ENCODE measurements at regions not wholly inside any gene's neighbourhood (a gene's known extent, or its start where the extent isn't known, plus 50 kb on each side); places are given as distances from the start of the nearest gene placed in this dataset.

- DNase-seq (no peak), ATAC-seq (no peak)
- Mint-ChIP-seq H3K27ac (no peak overlapping the region), H3K9me3 (peaks cover 0 to 3% of the 10 kb centered on the region in 2 donors), H3K27me3 (ENCODE audit: low read depth in 2 of 2) (peaks cover 0 to 2% of the 10 kb centered on the region in 2 donors), H3K4me1 (peaks cover 0 to 5% of the 10 kb centered on the region in 2 donors), H3K36me3 (no peaks in the 10 kb centered on the region), H3K4me3 (no peak overlapping the region)
- H3K4me1 ChIP-seq (ENCODE audit: control insufficient read depth, insufficient read depth, low read length), result no peaks in the 10 kb centered on the region
- no peaks in the 10 kb centered on the region for H3K27me3 ChIP-seq (ENCODE audit: control insufficient read depth, insufficient read depth, low read length)
- intact Hi-C loops (cut with micrococcal nuclease), result no loop called here
- no peak for TF ChIP-seq CTCF (IDR thresholded peaks at IDR 0.05)
- H3K36me3 ChIP-seq (ENCODE audit: control insufficient read depth, insufficient read depth, low read length), result no peaks in the 10 kb centered on the region
- no peak overlapping the region for H3K4me3 ChIP-seq (ENCODE audit: low read length)
- H3K9me3 ChIP-seq (ENCODE audit: control insufficient read depth, insufficient read depth, low read length), result no peaks in the 10 kb centered on the region
- 56% methylated on average over 2 of the region's 2 CpGs for WGBS (ENCODE audit: insufficient coverage)
- no peak overlapping the region for H3K27ac ChIP-seq (ENCODE audit: low read length)
Measured at GRCh38 chr5:109936996-109937395, 247.3 kb downstream of the MAN2A1 start.

GRCh38 chr5:109937951-109938350, 248.2 kb downstream of the MAN2A1 start:
- H3K4me1 Mint-ChIP-seq, result peaks cover 0 to 5% of the 10 kb centered on the region in 2 donors
- intact Hi-C loops (cut with micrococcal nuclease), result no loop called here
- no peaks in the 10 kb centered on the region for H3K27me3 ChIP-seq (ENCODE audit: control insufficient read depth, insufficient read depth, low read length)
- ATAC-seq (no peak), DNase-seq (no peak)
- H3K27me3 Mint-ChIP-seq (ENCODE audit: low read depth in 2 of 2), result peaks cover 0 to 2% of the 10 kb centered on the region in 2 donors
- no peaks in the 10 kb centered on the region for H3K9me3 ChIP-seq (ENCODE audit: control insufficient read depth, insufficient read depth, low read length)
- no peak overlapping the region for H3K4me3 ChIP-seq (ENCODE audit: low read length)
- no peaks in the 10 kb centered on the region for H3K36me3 ChIP-seq (ENCODE audit: control insufficient read depth, insufficient read depth, low read length)
- TF ChIP-seq CTCF (IDR thresholded peaks at IDR 0.05), result no peak
- 97% methylated on average over 4 of the region's 4 CpGs for WGBS (ENCODE audit: insufficient coverage)
- H3K27ac Mint-ChIP-seq, result no peak overlapping the region
- no peaks in the 10 kb centered on the region for H3K36me3 Mint-ChIP-seq
- H3K4me1 ChIP-seq (ENCODE audit: control insufficient read depth, insufficient read depth, low read length), result no peaks in the 10 kb centered on the region
- H3K4me3 Mint-ChIP-seq, result no peak overlapping the region
- H3K9me3 Mint-ChIP-seq, result peaks cover 0 to 3% of the 10 kb centered on the region in 2 donors
- H3K27ac ChIP-seq (ENCODE audit: low read length), result no peak overlapping the region

GRCh38 chr5:109938453-109938852, 248.7 kb downstream of the MAN2A1 start:
- H3K4me1 ChIP-seq (ENCODE audit: control insufficient read depth, insufficient read depth, low read length), result no peaks in the 10 kb centered on the region
- H3K4me3 Mint-ChIP-seq, result no peak overlapping the region
- peaks cover 0 to 5% of the 10 kb centered on the region in 2 donors for H3K4me1 Mint-ChIP-seq
- no peaks in the 10 kb centered on the region for H3K27me3 ChIP-seq (ENCODE audit: control insufficient read depth, insufficient read depth, low read length)
- H3K36me3 ChIP-seq (ENCODE audit: control insufficient read depth, insufficient read depth, low read length), result no peaks in the 10 kb centered on the region
- peaks cover 0 to 3% of the 10 kb centered on the region in 2 donors for H3K9me3 Mint-ChIP-seq
- H3K27me3 Mint-ChIP-seq (ENCODE audit: low read depth in 2 of 2), result peaks cover 0 to under 1% of the 10 kb centered on the region in 2 donors
- H3K4me3 ChIP-seq (ENCODE audit: low read length), result no peak overlapping the region
- DNase-seq, result no peak
- no peak for ATAC-seq
- no peak overlapping the region for H3K27ac ChIP-seq (ENCODE audit: low read length)
- H3K9me3 ChIP-seq (ENCODE audit: control insufficient read depth, insufficient read depth, low read length), result no peaks in the 10 kb centered on the region
- H3K36me3 Mint-ChIP-seq, result no peaks in the 10 kb centered on the region
- no peak for TF ChIP-seq CTCF (IDR thresholded peaks at IDR 0.05)
- 83% methylated on average over 2 of the region's 2 CpGs for WGBS (ENCODE audit: insufficient coverage)
- intact Hi-C loops (cut with micrococcal nuclease), result no loop called here
- no peak overlapping the region for H3K27ac Mint-ChIP-seq

GRCh38 chr5:109939116-109939682, 249.5 kb downstream of the MAN2A1 start:
- Mint-ChIP-seq H3K4me1 (peaks cover 0 to 5% of the 10 kb centered on the region in 2 donors), H3K9me3 (peaks cover 0 to 3% of the 10 kb centered on the region in 2 donors), H3K4me3 (no peak overlapping the region), H3K36me3 (no peaks in the 10 kb centered on the region), H3K27ac (no peak overlapping the region), H3K27me3 (ENCODE audit: low read depth in 2 of 2) (no peaks in the 10 kb centered on the region)
- 94% methylated on average over 6 of the region's 7 CpGs for WGBS (ENCODE audit: insufficient coverage)
- ATAC-seq (no peak), DNase-seq (no peak)
- no peak overlapping the region for H3K27ac ChIP-seq (ENCODE audit: low read length)
- H3K4me3 ChIP-seq (ENCODE audit: low read length), result no peak overlapping the region
- no peaks in the 10 kb centered on the region for H3K9me3 ChIP-seq (ENCODE audit: control insufficient read depth, insufficient read depth, low read length)
- intact Hi-C loops (cut with micrococcal nuclease), result no loop called here
- no peaks in the 10 kb centered on the region for H3K4me1 ChIP-seq (ENCODE audit: control insufficient read depth, insufficient read depth, low read length)
- TF ChIP-seq CTCF (IDR thresholded peaks at IDR 0.05), result no peak
- H3K27me3 ChIP-seq (ENCODE audit: control insufficient read depth, insufficient read depth, low read length), result no peaks in the 10 kb centered on the region
- H3K36me3 ChIP-seq (ENCODE audit: control insufficient read depth, insufficient read depth, low read length), result no peaks in the 10 kb centered on the region

Measured in natural killer cell (primary cell).